ENCODE measurements at regions not wholly inside any gene's neighbourhood (a gene's known extent, or its start where the extent isn't known, plus 50 kb on each side); places are given as distances from the start of the nearest gene placed in this dataset.

DNA sequence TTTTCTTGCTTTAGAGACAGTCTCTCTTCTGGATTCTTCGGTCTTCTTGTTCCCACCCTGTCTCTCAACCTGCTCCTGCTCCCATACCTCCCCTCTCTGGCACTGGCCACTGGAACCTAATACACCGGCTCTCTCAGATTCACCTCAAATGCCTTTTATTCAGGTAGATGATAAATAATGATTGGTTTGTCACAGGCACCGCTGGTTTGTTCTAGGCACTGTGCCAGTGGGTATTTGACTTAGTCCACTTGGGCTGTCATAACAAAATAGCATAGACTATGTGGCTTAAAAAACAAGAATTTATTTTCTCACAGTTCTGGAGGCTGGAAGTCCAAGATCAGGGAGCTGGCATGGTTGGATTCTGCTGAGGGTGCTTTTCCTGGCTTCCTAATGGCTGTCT lies 278.2 kb upstream of the STT3B start:
- DNase-seq = no peak

DNA sequence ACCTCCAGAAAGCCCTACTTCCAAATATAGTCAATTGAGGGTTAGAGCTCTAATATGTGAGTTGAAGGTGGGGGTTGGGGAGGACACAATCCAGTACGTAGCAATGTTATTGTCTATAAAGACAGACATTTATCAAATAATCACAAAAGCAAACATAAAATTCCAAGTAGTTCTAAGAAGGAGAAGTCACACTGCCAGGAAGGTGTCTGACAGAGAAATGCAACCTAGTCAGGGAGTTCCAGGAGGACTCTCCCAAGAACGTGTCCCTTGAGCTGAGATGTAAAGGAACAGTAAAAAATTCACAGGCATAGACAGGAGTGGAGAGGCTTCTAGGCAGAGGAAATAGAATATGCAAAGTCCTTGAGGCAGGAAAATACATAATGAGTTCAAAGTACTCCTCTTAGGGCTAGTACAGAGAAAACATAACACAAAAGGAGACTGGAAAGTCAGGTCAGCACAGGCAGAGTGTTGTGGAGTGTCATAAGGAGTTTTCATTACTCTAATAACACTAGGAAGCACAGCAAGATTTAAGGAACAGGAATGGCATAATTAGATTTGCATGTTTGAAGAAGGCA lies 277.6 kb upstream of the STT3B start:
- no peak for DNase-seq

DNA sequence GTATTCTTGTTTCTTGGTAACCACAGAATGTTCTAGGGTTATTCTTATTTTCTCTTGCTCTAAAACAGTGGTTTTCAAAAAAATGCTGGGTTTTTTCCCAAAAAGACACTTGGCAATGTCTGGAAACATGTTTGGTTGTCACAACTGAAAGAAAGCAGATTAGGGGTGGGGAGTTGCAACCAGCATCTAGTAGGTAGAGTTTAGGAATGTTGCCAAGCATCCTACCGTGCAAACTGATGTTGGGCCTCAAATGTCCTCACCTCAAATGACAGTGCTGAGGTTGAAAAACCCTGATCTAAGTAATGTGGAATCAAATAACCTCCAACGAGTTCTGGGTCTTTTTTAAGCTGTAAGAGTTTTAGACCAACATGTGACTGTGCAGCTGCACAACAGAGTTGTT lies 270.5 kb upstream of the STT3B start:
- DNase-seq = no peak

DNA sequence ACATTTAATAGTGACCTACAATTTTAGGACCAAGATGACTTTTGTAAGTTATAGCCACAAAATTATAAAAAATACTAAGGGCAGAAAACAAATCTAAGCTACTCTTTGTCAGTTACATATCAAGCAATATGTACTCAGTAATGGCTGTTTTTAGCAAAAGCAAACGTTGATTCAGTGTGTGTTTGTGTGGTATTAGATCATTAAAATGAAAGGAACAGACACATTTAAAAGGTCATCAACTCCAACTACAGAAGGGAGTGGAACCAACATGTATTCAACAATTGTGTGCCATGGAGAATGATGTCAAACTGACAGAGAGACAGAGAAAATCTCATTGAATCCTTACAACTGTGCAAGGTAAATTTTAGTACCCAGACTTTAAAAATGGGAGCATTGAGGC lies 268.8 kb upstream of the STT3B start:
- DNase-seq = no peak

DNA sequence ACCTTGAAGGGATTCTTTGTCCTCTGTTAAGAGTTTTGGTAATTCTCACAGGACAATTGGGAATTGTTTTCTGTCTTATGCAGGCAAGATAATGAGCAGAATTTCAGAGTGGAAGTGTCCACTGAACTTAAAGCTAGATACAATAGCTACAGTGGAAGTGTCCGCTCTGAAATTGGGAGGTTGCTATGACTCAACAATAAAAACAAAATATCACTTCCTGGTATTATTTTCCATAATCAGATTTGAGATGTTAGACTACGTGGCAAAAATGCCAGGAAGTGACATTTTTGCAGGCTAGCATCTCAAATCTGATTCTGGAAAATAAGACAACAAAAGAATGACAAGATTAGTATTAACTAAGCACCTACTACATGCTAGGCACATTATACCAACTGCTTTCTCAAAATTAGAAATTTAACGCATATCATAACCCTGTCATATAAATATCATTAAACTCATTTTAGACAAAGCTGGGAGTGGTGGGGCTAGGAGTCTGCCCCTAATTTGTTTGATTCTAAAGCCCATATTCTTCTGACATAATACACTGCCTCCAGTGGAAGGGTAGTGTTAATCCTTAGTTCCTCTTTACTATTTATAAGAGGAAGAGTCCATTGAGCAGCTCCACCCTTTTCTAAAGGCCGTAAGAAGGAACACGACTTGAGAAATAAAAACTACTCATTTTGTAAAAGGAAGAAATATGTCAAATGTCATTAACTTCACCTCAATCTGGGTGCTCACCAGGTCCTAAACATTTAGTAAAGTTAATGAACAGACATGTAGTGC lies 266.9 kb upstream of the STT3B start:
- DNase-seq = no peak

DNA sequence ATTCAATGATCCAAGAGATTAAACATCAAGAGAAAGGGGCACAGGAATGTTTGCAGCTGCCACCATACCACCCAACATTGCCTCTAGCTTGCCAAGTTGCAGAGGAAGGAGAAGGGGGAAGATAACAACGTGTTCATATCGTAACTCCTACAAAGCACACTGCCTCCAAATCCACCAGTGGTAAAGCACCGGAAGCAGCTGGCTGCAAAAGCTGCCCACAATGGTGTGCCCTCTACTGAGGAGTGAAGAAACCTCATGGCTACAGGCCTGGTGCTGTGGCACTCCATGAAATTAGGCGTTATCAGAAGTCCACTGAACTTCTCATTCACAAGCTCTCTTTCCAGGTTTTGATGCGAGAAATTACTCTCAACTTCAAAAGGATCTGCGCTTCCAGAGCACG lies 263.9 kb upstream of the STT3B start:
- no peak for DNase-seq

DNA sequence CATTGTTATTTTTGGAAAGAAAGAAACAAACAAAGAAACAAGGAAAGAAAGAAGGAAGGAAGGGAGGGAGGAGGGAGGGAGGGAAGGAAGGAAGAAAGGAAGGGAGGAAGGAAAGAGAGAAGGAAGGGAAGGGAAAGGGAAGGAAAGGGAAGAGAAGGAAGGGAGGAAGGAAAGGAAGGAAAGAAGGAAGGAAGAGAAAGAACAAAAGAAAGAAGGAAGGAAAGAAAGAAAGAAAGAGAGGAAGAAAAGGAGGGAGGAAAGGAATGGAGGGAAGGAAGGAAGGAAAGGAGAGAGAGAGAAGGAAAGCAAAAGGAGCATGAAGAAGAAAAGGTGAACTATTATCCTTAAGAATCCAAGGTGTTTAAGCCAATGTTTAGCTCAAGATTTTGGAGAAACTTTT lies 262.7 kb upstream of the STT3B start:
- DNase-seq = no peak

DNA sequence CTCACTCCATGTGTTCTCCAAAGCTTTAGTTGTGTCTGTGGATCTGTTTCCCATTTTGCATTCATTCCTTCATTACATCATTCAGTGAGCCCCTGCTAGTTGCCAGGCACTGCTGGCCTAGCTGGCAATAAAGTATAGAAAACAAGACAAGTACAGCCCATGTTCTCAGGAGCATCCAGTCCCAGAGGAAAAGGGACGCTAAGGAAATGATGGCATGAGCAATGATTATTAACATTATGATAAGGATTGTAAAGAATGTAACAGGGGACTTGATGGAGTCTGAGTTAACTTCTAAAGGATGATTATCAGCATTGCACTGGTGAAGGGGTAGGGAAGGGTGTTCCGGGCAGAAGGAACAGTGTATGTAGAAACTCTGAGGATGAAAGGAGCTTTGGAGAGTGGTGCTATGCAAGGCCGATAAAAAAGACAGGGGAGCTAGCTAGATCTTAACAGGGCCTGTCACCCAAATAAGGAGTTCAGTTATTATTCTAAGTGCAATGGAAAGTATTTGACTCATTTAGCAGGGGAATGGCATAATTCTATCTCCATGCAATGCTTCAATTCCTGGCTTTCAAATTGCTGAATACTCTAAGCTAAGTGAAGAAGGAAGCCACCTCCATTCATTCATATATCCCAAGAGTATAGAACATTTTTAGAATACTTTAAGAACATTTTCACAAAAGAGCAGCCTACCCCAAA lies 258.2 kb upstream of the STT3B start:
- DNase-seq = no peak

DNA sequence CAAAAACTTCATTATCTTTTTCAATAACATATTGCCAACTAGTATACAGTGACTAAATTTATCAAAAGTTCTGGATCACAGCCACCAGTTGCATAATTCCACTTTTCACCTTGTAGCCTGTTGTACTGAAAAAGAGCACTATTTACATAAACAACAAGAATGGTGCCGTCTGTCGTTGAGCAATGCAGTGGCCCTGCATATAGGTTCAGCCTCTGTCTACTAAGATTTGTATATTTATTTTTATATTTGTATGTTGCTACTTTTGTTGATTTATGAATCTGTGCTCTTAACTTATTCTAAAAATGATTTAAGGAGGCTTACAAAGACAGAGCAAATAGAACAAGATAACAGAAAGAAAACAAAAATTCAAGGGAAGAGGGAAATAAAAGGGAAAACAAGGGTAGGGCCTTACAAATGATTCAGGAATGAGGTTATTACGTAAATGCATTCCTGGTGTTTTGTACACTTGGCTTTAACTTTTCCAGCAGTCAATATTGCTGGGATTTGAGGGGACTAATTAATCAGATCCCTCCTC lies 257.6 kb upstream of the STT3B start:
- DNase-seq = no peak

DNA sequence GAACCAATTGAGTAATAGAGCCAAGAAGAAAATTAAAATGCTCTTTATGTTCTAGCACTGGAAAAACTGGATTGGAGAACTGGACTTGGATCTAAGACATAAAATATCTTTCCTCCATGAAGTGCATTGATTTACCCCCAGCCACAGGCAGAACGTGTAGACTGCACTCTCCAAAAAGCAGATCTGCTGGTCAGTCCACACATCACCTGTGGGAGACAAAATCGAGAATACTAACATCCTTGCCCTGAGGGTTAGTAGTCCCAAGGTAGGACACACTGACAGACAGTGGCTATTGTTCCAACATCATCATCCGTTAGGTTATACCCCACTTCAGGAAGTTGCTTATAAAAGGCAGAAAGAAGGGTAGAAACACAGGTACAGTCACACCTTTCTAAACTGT lies 257.1 kb upstream of the STT3B start:
- DNase-seq = no peak

DNA sequence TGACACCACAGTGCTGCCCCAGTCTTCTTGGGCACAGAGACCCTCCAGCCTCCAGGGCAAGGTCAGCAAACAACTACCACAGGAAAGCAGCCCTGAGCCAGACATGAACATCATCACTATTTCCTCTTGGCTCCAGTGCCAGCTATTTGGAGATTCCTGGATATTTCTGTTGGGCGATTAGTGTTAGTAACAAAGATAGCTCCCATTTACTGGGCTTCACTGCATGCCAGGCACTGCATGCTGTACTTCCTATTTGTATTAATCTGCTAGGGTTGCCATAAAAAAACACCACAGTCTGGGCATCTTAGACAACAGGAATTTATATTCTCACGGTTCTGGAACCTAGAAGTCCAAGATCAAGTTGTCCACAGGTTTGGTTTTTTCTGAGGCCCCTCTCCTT lies 255.1 kb upstream of the STT3B start:
- DNase-seq = no peak

DNA sequence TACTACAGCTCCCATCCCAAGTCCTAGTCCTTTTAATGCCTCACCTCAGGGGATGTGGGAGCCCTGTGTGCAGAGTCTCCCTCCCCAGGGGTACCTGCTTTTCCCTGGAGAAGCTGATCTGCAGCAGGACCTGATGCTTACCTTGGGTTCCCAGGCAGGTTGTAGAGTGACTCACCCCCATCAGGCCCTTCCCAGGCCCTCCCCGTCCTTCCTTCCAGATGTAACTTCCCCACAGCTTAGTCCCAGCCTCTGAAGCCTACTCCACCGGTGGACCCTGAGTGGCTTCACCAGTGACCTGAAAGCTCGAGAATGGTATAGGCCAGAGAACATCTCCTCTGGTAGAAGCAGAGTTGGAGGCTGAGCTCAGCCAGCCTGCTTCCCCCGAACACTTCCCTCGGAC lies 254.2 kb upstream of the STT3B start:
- DNase-seq = no peak

DNA sequence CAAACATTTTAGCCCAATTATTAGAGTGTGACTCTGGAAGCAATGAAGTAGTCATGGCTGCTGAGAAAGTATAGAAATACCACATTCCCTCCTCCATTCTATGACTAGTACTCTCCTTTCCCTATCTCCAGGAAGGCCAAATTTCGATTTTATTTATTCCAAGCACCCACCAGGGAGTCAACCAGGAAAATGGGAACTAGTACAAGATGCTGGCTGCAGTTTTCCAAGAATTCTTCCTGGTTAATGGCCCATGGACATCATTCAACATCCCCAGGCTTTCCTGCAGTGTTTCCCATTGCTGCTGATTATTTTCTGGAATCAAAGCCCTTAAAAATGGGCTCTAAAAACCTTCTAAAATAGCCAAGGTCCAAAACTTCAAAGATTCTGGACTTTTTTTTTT lies 247.9 kb upstream of the STT3B start:
- no peak for DNase-seq

DNA sequence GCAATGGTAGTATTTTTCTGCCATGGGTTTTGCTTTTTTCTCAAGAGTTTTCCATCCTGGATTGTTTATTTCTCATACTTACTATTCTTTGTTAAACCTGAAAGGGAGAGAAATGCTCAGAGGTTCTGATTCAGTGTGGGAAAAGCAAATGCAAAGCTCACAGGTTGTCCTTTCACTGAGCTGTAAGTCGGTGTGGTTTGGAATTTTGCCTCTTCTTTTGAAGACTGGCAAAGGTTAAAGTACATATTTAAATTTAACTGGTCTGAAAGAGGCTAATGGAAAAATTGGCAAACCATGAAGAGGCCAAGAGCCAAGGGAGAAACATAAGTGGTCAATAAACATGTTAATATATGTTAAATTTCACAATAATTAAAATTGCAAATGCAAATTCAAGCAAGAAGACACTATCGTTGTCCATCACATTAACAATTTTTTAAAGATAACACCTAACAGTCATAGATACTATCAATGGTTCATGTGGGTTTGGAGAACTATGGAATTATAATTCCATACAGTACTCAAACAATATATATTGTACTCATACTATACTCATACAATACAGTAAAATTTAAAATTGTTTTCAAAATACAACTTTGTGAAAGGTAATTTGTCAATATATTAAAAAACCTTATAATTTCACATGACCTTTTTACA lies 246.8 kb upstream of the STT3B start:
- no peak for DNase-seq

DNA sequence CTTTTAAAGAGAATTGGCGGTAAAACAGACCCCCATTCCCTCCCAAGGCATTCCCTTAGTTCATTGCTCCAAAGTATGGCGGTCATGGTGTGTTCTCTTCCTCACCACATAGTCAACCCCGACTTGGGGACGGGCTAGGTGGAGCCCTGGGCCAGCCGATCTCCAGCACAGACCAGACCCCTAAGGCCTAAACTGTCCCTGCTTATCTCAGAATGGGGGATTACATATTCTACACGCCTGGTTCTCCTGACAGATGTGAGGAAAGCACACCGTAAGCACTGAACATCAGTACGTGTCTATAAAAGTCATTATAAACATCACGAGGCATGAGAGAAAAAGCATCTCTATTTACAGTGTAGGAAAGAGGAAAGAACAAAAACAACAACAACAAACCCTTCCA lies 244.5 kb upstream of the STT3B start:
- DNase-seq = no peak

DNA sequence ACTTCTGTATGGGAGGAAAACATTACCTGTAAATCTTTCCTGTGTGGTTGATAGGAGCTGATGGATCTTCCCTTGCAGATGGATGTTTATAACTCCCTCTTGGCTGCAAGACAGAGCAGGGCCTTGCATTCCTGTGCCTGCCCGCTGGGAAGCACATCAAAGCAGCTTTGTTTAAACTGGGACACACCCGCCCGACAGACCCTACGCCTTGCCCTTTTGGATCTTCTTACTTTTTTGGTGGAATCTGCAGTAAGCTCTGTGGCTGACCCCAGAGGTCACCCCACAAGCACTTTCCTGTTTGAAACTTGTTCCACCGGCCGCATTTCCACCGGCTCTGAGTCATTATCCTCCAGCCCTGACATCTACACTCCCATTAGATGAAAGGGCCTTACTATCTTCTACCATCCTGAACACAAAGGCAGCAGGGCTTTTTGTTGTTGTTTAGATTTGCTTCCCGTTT lies 244.1 kb upstream of the STT3B start:
- no peak for DNase-seq

DNA sequence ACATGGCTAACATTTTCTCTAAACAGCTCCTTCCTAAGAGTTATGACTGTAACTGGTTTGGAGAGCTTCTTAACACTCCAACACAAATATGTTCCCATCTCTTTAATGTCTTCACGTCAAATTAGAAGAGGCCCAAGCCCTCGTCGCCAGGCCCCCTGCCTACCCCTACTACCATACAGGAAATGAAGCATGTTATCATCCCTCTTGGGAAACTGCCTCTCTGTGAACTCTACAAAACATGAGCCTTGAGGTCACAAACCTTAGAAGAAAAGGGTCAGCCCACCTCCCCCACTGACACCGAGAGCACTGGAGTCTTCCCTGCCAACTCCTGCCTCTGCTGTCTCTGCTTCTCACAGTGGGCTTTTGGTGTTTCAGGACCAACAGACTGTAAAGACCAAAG lies 243.1 kb upstream of the STT3B start:
- no peak for DNase-seq

DNA sequence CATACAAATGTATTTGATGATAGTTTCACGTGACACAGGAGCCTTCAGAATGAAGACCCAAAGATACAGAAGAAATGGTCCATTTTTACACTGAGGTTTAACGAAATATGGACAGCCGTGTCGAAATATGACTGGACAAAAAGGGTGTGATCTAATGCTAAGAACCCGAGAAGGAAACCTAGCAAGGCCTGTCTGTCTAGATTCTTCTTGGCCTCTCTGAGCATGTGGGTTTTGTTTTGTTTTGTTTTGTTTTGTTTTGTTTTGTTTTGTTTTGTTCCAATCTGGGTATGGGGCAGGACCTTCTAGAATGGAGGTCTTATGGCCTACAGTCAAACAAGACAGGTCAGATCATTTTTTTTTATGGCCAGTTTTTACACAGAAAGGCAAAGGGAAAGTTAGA lies 242.7 kb upstream of the STT3B start:
- DNase-seq = no peak

DNA sequence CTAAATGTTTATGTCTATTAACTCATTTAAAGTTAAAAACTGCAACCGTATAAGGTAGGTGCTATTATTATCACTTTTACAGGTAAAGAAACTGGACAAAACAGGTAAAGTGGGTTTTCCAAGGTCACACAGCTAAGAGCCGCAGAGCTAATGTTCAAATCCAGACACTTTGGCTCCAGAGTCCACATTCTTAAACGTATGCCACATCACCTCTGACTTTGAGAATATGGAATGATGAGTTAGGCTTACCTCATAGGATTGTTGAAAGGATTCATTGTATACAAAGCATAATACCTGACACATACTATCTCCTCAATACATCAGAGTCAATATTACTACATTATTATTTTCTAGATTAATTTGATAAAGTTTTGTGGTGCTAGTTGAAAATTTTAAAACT lies 240.9 kb upstream of the STT3B start:
- no peak for DNase-seq

DNA sequence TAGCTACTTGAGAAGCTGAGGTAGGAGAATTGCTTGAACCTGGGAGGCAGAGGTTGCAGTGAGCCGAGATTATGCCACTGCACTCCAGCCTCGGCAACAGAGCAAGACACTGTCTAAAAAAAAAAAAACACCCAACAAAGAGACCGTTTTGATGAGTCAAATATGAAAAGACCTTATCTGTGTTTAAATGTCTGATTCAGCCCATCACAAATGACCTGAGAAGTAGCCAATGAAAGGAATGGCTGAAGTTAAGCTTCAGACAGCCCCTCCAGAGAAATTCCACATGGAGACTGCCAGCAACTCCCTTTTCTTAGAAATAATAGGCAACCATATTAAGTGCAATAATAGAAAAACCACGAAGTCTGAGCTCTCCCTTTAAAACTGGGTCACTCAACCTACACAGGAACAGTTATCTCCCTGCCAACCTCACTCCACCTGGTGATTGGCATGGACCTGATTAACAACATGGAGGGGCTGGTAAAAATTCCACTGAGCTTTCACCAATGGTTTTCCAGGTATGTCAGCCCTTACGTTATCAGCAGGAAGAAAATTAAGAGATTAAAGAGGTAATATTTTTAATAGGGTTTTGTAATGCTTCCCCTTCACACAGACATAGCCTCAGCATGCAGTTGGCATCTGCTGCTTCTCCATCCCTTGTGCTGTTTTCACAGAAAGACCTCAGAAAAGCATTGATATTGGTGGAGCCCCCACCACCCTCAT lies 238.1 kb upstream of the STT3B start:
- DNase-seq = no peak

DNA sequence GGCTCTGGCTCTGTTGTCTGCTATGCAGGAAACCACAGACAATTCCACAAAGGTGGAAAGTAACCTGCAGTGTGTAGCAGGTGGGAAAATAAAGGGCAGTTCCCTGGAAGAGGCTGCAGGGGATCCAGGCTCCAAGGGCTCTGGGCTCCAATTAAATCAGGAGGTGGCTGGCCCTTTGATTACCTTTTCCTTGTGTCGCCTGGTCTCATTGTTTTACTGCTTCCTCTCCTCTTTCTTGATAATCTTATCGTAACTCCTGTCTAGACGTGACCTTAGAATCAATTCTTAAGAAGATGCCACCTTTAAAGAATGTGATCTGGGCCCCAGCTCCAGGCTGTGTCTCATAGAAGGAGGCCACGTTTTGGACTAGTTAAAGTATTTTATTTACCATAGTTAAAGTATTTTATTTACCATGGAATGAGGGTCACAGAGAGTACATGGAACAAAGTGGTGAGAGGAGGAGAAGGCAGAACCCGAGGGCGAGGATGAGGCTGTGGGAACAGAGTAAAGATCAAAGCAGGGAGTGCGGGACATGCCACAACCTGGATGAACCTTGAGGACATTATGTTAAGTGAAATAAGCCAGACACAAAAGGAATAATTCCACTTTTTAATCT lies 237.5 kb upstream of the STT3B start:
- no peak for DNase-seq

DNA sequence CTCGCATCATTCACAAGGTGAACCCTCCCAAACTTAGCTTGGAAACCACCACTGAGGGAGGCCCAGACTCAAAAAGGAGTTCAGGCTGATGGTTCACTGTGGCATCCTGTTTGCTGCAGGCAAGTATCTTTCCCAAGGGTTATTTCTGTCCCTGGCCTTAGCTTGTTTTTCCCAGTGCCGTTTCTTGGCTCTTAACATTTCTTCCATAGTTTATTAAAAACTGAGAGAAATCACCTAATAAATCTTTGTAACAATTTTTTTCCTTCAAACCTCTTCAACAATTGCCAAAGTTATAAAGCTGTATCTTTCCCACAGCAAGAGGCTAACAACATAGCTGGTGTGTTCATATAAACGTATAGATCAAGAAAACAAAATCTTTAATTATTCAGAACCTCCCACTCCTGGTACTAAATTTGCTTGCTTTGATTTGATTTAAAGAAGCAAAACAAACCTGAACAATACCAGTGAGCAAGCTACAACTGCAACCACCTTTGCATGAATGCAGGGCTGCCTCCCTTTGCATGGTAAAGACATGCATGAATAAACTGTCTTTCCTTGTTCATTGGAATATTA lies 234.9 kb upstream of the STT3B start:
- no peak for DNase-seq

Data from DMS79 treated with DMSO at 0.1 percent for 48 hours (cell line).